HUES64 (cell line): ENCODE measurements at regions not wholly inside any gene's neighbourhood (a gene's known extent, or its start where the extent isn't known, plus 50 kb on each side); places are given as distances from the start of the nearest gene placed in this dataset.

Experiments used
- H3K27ac ChIP-seq: 2 replicates; pipeline ENCODE4 v1.7.0; 2013; ENCODE audit warnings: low read depth, low read length, inconsistent platforms
- H3K27me3 ChIP-seq: 2 replicates; pipeline ENCODE4 v1.6.1; 2013; ENCODE audit warnings: mild to moderate bottlenecking, low read length; ENCODE audit not compliant: insufficient read depth
- H3K36me3 ChIP-seq: 2 replicates; pipeline ENCODE4 v1.6.1; 2013; ENCODE audit warnings: mild to moderate bottlenecking, low read length; ENCODE audit not compliant: insufficient read depth
- H3K4me1 ChIP-seq: 2 replicates; pipeline ENCODE4 v1.6.1; 2013; ENCODE audit warnings: mild to moderate bottlenecking, low read length, moderate library complexity; ENCODE audit not compliant: insufficient read depth
- H3K4me3 ChIP-seq: 2 replicates; pipeline ENCODE4 v1.5.1; 2013; ENCODE audit warnings: mild to moderate bottlenecking, low read length, moderate library complexity
- H3K9ac ChIP-seq: 2 replicates; pipeline ENCODE4 v1.6.1; 2013; ENCODE audit warnings: mild to moderate bottlenecking, low read depth, low read length
- H3K9me3 ChIP-seq: 2 replicates; pipeline ENCODE4 v1.6.1; 2013; ENCODE audit warnings: low read depth, low read length; ENCODE audit not compliant: insufficient read depth
- WGBS: fragments of 150-250, 120-280 bp; methylation state at CpG from one replicate; pipeline ENCODE4 v1.1.7; 2013; ENCODE audit warnings: missing lambda C conversion rate; 5-methylcytosine and 5-hydroxymethylcytosine counted together

GRCh38 chr16:6048017-6048416 lies 950.4 kb upstream of the EEF2KMT start:
- Histone ChIP-seq H3K27ac (no peak overlapping the region), H3K27me3 (no peaks in the 10 kb centered on the region), H3K4me1 (peaks cover 20% of the 10 kb centered on the region), H3K9me3 (no peaks in the 10 kb centered on the region), H3K36me3 (no peaks in the 10 kb centered on the region), H3K9ac (no peak overlapping the region), H3K4me3 (no peak overlapping the region)
- WGBS, result 100% methylated on average over 1 of the region's 3 CpGs

GRCh38 chr16:6047325-6047724 lies 949.7 kb upstream of the EEF2KMT start:
- no peaks in the 10 kb centered on the region for H3K36me3 ChIP-seq
- peaks cover 20% of the 10 kb centered on the region for H3K4me1 ChIP-seq
- no peak overlapping the region for H3K27ac ChIP-seq
- no peaks in the 10 kb centered on the region for H3K27me3 ChIP-seq
- no peaks in the 10 kb centered on the region for H3K9me3 ChIP-seq
- 90% methylated on average over 3 of the region's 3 CpGs for WGBS
- no peak overlapping the region for H3K9ac ChIP-seq
- H3K4me3 ChIP-seq, result no peak overlapping the region

GRCh38 chr16:6038941-6039645 lies 941.5 kb upstream of the EEF2KMT start:
- 96% methylated on average over 5 of the region's 5 CpGs for WGBS
- Histone ChIP-seq H3K27me3 (no peaks in the 10 kb centered on the region), H3K9ac (no peak overlapping the region), H3K4me3 (no peak overlapping the region), H3K36me3 (no peaks in the 10 kb centered on the region), H3K9me3 (no peaks in the 10 kb centered on the region; the same call in 1 of the 2 replicates), H3K4me1 (peaks cover 8% of the 10 kb centered on the region), H3K27ac (no peak overlapping the region)

- Histone ChIP-seq H3K4me3 (no peak overlapping the region), H3K4me1 (no peaks in the 10 kb centered on the region), H3K9ac (no peak overlapping the region), H3K27me3 (no peaks in the 10 kb centered on the region), H3K9me3 (no peaks in the 10 kb centered on the region), H3K27ac (no peak overlapping the region), H3K36me3 (no peaks in the 10 kb centered on the region)
- WGBS, result 90% methylated on average over 4 of the region's 6 CpGs
These were observed 937.6 kb upstream of the EEF2KMT start for GRCh38 chr16:6035161-6035560.

- Histone ChIP-seq H3K9me3 (no peaks in the 10 kb centered on the region), H3K4me1 (no peaks in the 10 kb centered on the region), H3K4me3 (no peak overlapping the region), H3K27ac (no peak overlapping the region), H3K27me3 (no peaks in the 10 kb centered on the region), H3K36me3 (no peaks in the 10 kb centered on the region), H3K9ac (no peak overlapping the region)
- 98% methylated on average over 4 of the region's 4 CpGs for WGBS
These were observed 936.9 kb upstream of the EEF2KMT start for GRCh38 chr16:6034511-6034910.

GRCh38 chr16:6032438-6032837 lies 934.8 kb upstream of the EEF2KMT start:
- Histone ChIP-seq H3K4me3 (no peak overlapping the region), H3K27ac (no peak overlapping the region), H3K27me3 (no peaks in the 10 kb centered on the region), H3K4me1 (no peaks in the 10 kb centered on the region), H3K9me3 (no peaks in the 10 kb centered on the region), H3K9ac (no peak overlapping the region), H3K36me3 (no peaks in the 10 kb centered on the region)
- 91% methylated on average over 1 of the region's 3 CpGs for WGBS

- no peak overlapping the region for H3K9ac ChIP-seq
These were observed 934.0 kb upstream of the EEF2KMT start for GRCh38 chr16:6031567-6031966.

GRCh38 chr16:6031102-6031501 lies 933.5 kb upstream of the EEF2KMT start:
- Histone ChIP-seq H3K4me1 (no peaks in the 10 kb centered on the region), H3K4me3 (no peak overlapping the region), H3K9me3 (no peaks in the 10 kb centered on the region), H3K27ac (no peak overlapping the region), H3K27me3 (no peaks in the 10 kb centered on the region), H3K9ac (no peak overlapping the region), H3K36me3 (no peaks in the 10 kb centered on the region)
- WGBS, result 90% methylated on average over 5 of the region's 5 CpGs

More at GRCh38 chr16:6031567-6031966, 934.0 kb upstream of the EEF2KMT start:
- no peaks in the 10 kb centered on the region for H3K27me3 ChIP-seq
- 70% methylated on average over 7 of the region's 7 CpGs for WGBS
- no peaks in the 10 kb centered on the region for H3K4me1 ChIP-seq
- H3K36me3 ChIP-seq, result no peaks in the 10 kb centered on the region
- no peak overlapping the region for H3K4me3 ChIP-seq
- H3K9me3 ChIP-seq, result no peaks in the 10 kb centered on the region
- no peak overlapping the region for H3K27ac ChIP-seq

- Histone ChIP-seq H3K27me3 (no peaks in the 10 kb centered on the region), H3K9ac (no peak overlapping the region), H3K9me3 (no peaks in the 10 kb centered on the region), H3K27ac (no peak overlapping the region), H3K4me3 (no peak overlapping the region), H3K36me3 (no peaks in the 10 kb centered on the region), H3K4me1 (no peaks in the 10 kb centered on the region)
- 93% methylated on average over 7 of the region's 7 CpGs for WGBS
These were observed 930.1 kb upstream of the EEF2KMT start for GRCh38 chr16:6027733-6028132.

- Histone ChIP-seq H3K4me3 (no peak overlapping the region), H3K9me3 (no peaks in the 10 kb centered on the region), H3K27me3 (peaks cover 33% of the 10 kb centered on the region), H3K4me1 (no peaks in the 10 kb centered on the region), H3K9ac (no peak overlapping the region), H3K36me3 (no peaks in the 10 kb centered on the region), H3K27ac (no peak overlapping the region)
- 93% methylated on average over 14 of the region's 14 CpGs for WGBS
These were observed 925.9 kb upstream of the EEF2KMT start for GRCh38 chr16:6023449-6023848.

GRCh38 chr16:6021276-6021943 lies 923.8 kb upstream of the EEF2KMT start:
- H3K27ac ChIP-seq, result no peak overlapping the region
- H3K27me3 ChIP-seq, result peaks cover 52% of the 10 kb centered on the region
- H3K9me3 ChIP-seq, result no peaks in the 10 kb centered on the region
- H3K4me1 ChIP-seq, result no peaks in the 10 kb centered on the region
- WGBS, result 82% methylated on average over 9 of the region's 9 CpGs
- H3K9ac ChIP-seq, result no peak overlapping the region
- H3K36me3 ChIP-seq, result no peaks in the 10 kb centered on the region
- H3K4me3 ChIP-seq, result no peak overlapping the region
